Activated T-cell treated with anti-CD3 and anti-CD28 coated beads for 24 hours (primary cell): ENCODE measurements at regions not wholly inside any gene's neighbourhood (a gene's known extent, or its start where the extent isn't known, plus 50 kb on each side); places are given as distances from the start of the nearest gene placed in this dataset.

Experiments used
- DNase-seq: peaks from one replicate; pipeline ENCODE4 v3.0.0-alpha.2; 2020; ENCODE audit warnings: low read depth

- DNase-seq, result no peak
Measured at GRCh38 chr6:169997187-169997929, 245.9 kb downstream of the ERMARD start.

GRCh38 chr6:169996378-169997051 is 245.1 kb downstream of the ERMARD start:
- no peak for DNase-seq

GRCh38 chr6:169994739-169995138 is 243.3 kb downstream of the ERMARD start:
- DNase-seq, result no peak

GRCh38 chr6:169993861-169994481 is 242.5 kb downstream of the ERMARD start:
- no peak for DNase-seq

GRCh38 chr6:169991913-169992312 is 240.5 kb downstream of the ERMARD start:
- no peak for DNase-seq

GRCh38 chr6:169991031-169991390 is 239.6 kb downstream of the ERMARD start:
- DNase-seq, result no peak

GRCh38 chr6:169990095-169991030 is 238.9 kb downstream of the ERMARD start:
- peak; percentile 33 for DNase-seq

- DNase-seq, result no peak
Measured at GRCh38 chr6:169989594-169989993, 238.2 kb downstream of the ERMARD start.

- no peak for DNase-seq
Measured at GRCh38 chr6:169988769-169989550, 237.5 kb downstream of the ERMARD start.

GRCh38 chr6:169986848-169987498 is 235.6 kb downstream of the ERMARD start:
- DNase-seq, result no peak

- DNase-seq, result no peak
Measured at GRCh38 chr6:169986171-169986847, 234.9 kb downstream of the ERMARD start.

- no peak for DNase-seq
Measured at GRCh38 chr6:169985121-169986015, 233.9 kb downstream of the ERMARD start.

GRCh38 chr6:169984181-169985120 is 233.0 kb downstream of the ERMARD start:
- no peak for DNase-seq

- no peak for DNase-seq
Measured at GRCh38 chr6:169983651-169984050, 232.2 kb downstream of the ERMARD start.

- DNase-seq, result no peak
Measured at GRCh38 chr6:169982461-169983386, 231.3 kb downstream of the ERMARD start.

- no peak for DNase-seq
Measured at GRCh38 chr6:169981969-169982368, 230.5 kb downstream of the ERMARD start.

- no peak for DNase-seq
Measured at GRCh38 chr6:169981568-169981967, 230.1 kb downstream of the ERMARD start.
